KMS-11 (cell line): ENCODE measurements at regions not wholly inside any gene's neighbourhood (a gene's known extent, or its start where the extent isn't known, plus 50 kb on each side); places are given as distances from the start of the nearest gene placed in this dataset.

Experiments used
- H2AFZ ChIP-seq: fragments of 200-600 bp; sonication (generic); 2 replicates; pipeline ENCODE4 v1.6.1; 2016; ENCODE audit warnings: antibody characterized with exemption, mixed run types, low read depth
- H3K27ac ChIP-seq: fragments of 200-600 bp; sonication (generic); 2 replicates; pipeline ENCODE4 v1.6.1; 2016; ENCODE audit warnings: mild to moderate bottlenecking, mixed run types
- H3K27me3 ChIP-seq: fragments of 200-600 bp; sonication (generic); 2 replicates; pipeline ENCODE4 v1.6.1; 2017; ENCODE audit warnings: mild to moderate bottlenecking, low read depth, mixed run types, moderate library complexity; ENCODE audit not compliant: insufficient read depth
- H3K36me3 ChIP-seq: fragments of 200-600 bp; sonication (generic); 2 replicates; pipeline ENCODE4 v1.6.1; 2017; ENCODE audit warnings: mild to moderate bottlenecking, mixed run types; ENCODE audit not compliant: insufficient read depth
- H3K4me1 ChIP-seq: fragments of 200-600 bp; sonication (generic); 2 replicates; pipeline ENCODE4 v1.6.1; 2016; ENCODE audit warnings: mild to moderate bottlenecking, low read depth, mixed run types; ENCODE audit not compliant: poor library complexity, severe bottlenecking
- H3K4me2 ChIP-seq: fragments of 200-600 bp; sonication (generic); 2 replicates; pipeline ENCODE4 v1.7.0; 2016; ENCODE audit warnings: mild to moderate bottlenecking, mixed run types
- H3K4me3 ChIP-seq: fragments of 200-600 bp; sonication (generic); IDR thresholded peaks from 2 replicates; pipeline ENCODE4 v1.6.1; 2017; ENCODE audit warnings: low read depth, low read length, mixed read lengths; ENCODE audit not compliant: insufficient read depth
- H3K79me2 ChIP-seq: fragments of 200-600 bp; sonication (generic); 2 replicates; pipeline ENCODE4 v1.6.1; 2016; ENCODE audit warnings: low read depth, mixed run types; ENCODE audit not compliant: insufficient read depth
- H3K9ac ChIP-seq: fragments of 200-600 bp; sonication (generic); 2 replicates; pipeline ENCODE4 v1.6.1; 2016; ENCODE audit warnings: mild to moderate bottlenecking, mixed run types
- H4K20me1 ChIP-seq: fragments of 200-600 bp; sonication (generic); 2 replicates; pipeline ENCODE4 v1.6.1; 2016; ENCODE audit warnings: mild to moderate bottlenecking, mixed run types; ENCODE audit not compliant: insufficient read depth
- CTCF ChIP-seq: fragments of 200-600 bp; sonication (generic); conservative IDR thresholded peaks from 2 replicates; pipeline ENCODE4 v1.6.1; 2017; ENCODE audit warnings: low read depth, mild to moderate bottlenecking, antibody characterized with exemption, low read length, moderate library complexity, mixed read lengths

GRCh38 chr18:76056471-76057110 is 438.5 kb downstream of the ZNF516 start:
- Histone ChIP-seq H3K36me3 (no peaks in the 10 kb centered on the region), H3K4me2 (no peak overlapping the region), H4K20me1 (no peaks in the 10 kb centered on the region), H3K9ac (no peak overlapping the region), H3K27ac (no peak overlapping the region), H3K79me2 (no peaks in the 10 kb centered on the region), H3K27me3 (no peaks in the 10 kb centered on the region), H3K4me3 (no peak overlapping the region), H2AFZ (no peak overlapping the region), H3K4me1 (no peaks in the 10 kb centered on the region)
- no peak for TF ChIP-seq CTCF

- Histone ChIP-seq H3K4me2 (no peak overlapping the region), H2AFZ (no peak overlapping the region), H3K27me3 (no peaks in the 10 kb centered on the region), H3K27ac (no peak overlapping the region), H3K9ac (no peak overlapping the region), H3K4me1 (no peaks in the 10 kb centered on the region), H4K20me1 (no peaks in the 10 kb centered on the region), H3K79me2 (no peaks in the 10 kb centered on the region), H3K36me3 (no peaks in the 10 kb centered on the region), H3K4me3 (no peak overlapping the region)
- TF ChIP-seq CTCF, result no peak
These were observed 439.5 kb downstream of the ZNF516 start for GRCh38 chr18:76055578-76055977.

DNA sequence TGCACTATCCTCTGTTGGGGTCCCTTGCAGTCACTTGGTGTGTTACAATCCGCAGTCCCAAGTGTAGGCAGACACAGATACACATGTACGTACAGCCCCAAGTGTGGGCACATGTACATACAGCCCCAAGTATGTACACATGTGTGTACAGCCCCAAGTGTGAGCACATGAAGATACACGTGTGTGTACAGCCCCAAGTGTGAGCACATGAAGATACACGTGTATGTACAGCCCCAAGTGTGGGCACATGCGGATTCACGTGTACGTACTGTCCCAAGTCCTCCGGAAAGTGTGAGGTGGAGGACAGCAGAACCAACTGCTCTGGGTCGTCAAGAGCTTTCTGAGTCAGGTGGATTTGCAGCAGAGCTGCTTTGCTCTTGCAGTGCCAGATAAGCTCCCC is 440.0 kb downstream of the ZNF516 start:
- no peak overlapping the region for H3K9ac ChIP-seq
- no peaks in the 10 kb centered on the region for H3K79me2 ChIP-seq
- no peak overlapping the region for H2AFZ ChIP-seq
- H3K4me3 ChIP-seq, result no peak overlapping the region
- H3K27me3 ChIP-seq, result no peaks in the 10 kb centered on the region
- H3K27ac ChIP-seq, result no peak overlapping the region
- H3K4me2 ChIP-seq, result no peak overlapping the region
- TF ChIP-seq CTCF, result no peak
- no peaks in the 10 kb centered on the region for H4K20me1 ChIP-seq
- H3K36me3 ChIP-seq, result no peaks in the 10 kb centered on the region
- H3K4me1 ChIP-seq, result no peaks in the 10 kb centered on the region

- Histone ChIP-seq H3K4me2 (no peak overlapping the region), H3K79me2 (no peaks in the 10 kb centered on the region), H3K4me1 (no peaks in the 10 kb centered on the region), H3K9ac (no peak overlapping the region), H3K27me3 (no peaks in the 10 kb centered on the region), H3K36me3 (no peaks in the 10 kb centered on the region), H3K4me3 (no peak overlapping the region), H3K27ac (no peak overlapping the region), H2AFZ (no peak overlapping the region), H4K20me1 (no peaks in the 10 kb centered on the region)
- no peak for TF ChIP-seq CTCF
These were observed 440.9 kb downstream of the ZNF516 start for GRCh38 chr18:76054156-76054555.
